Skeletal muscle satellite cell (primary cell): ENCODE measurements at regions not wholly inside any gene's neighbourhood (a gene's known extent, or its start where the extent isn't known, plus 50 kb on each side); places are given as distances from the start of the nearest gene placed in this dataset.
A peak's percentile ranks its signal among the peaks of the same experiment; 100 is the strongest.
"Not testable (repeated sequence)": the region's sequence is repeated elsewhere in the genome, so short reads cannot be mapped to it uniquely, and the experiment has no call there.

ENCODE experiments used
- H3K27me3 ChIP-seq: 2 replicates; pipeline ENCODE4 v1.7.0; 2013; ENCODE audit warnings: low read length; ENCODE audit not compliant: control insufficient read depth, insufficient read depth
- H3K36me3 ChIP-seq: 2 replicates; pipeline ENCODE4 v1.7.0; 2013; ENCODE audit warnings: mild to moderate bottlenecking, control low read depth, low read length; ENCODE audit not compliant: insufficient read depth
- H3K4me1 ChIP-seq: 2 replicates; pipeline ENCODE4 v1.7.0; 2013; ENCODE audit warnings: low read length; ENCODE audit not compliant: control insufficient read depth, insufficient read depth
- H3K4me2 ChIP-seq: 2 replicates; pipeline ENCODE4 v1.7.0; 2013; ENCODE audit warnings: mild to moderate bottlenecking, low read length
- H3K4me3 ChIP-seq: 2 replicates; pipeline ENCODE4 v1.7.0; 2013; ENCODE audit warnings: low read length
- H3K9ac ChIP-seq: 2 replicates; pipeline ENCODE4 v1.7.0; 2013; ENCODE audit warnings: mild to moderate bottlenecking, low read depth, low read length, moderate library complexity
- H3K9me3 ChIP-seq: replicated peaks from 2 replicates; pipeline ENCODE4 v1.7.0; 2013; ENCODE audit warnings: mild to moderate bottlenecking, control low read depth, low read length

GRCh38 chr1:60516996-60517395 lies 443.4 kb upstream of the C1orf87 start:
- Histone ChIP-seq H3K9me3 (no peaks in the 10 kb centered on the region), H3K4me3 (no peak overlapping the region), H3K27me3 (no peaks in the 10 kb centered on the region), H3K36me3 (no peaks in the 10 kb centered on the region), H3K4me2 (no peak overlapping the region), H3K4me1 (no peaks in the 10 kb centered on the region), H3K9ac (no peak overlapping the region)

GRCh38 chr1:60510162-60510561 lies 436.6 kb upstream of the C1orf87 start:
- Histone ChIP-seq H3K9me3 (no peaks in the 10 kb centered on the region), H3K4me3 (no peak overlapping the region), H3K27me3 (no peaks in the 10 kb centered on the region), H3K4me1 (peaks cover 6% of the 10 kb centered on the region), H3K9ac (no peak overlapping the region), H3K4me2 (no peak overlapping the region), H3K36me3 (no peaks in the 10 kb centered on the region)

- H3K4me2 ChIP-seq: no peak overlapping the region
- H3K9ac ChIP-seq: no peak overlapping the region
- no peaks in the 10 kb centered on the region for H3K27me3 ChIP-seq
- H3K4me3 ChIP-seq: no peak overlapping the region
- no peaks in the 10 kb centered on the region for H3K36me3 ChIP-seq
- H3K9me3 ChIP-seq: no peaks in the 10 kb centered on the region
- peaks cover 21% of the 10 kb centered on the region for H3K4me1 ChIP-seq
Measured at GRCh38 chr1:60504206-60504840, 430.8 kb upstream of the C1orf87 start.

GRCh38 chr1:60503266-60503925 lies 429.8 kb upstream of the C1orf87 start:
- Histone ChIP-seq H3K36me3 (no peaks in the 10 kb centered on the region), H3K27me3 (no peaks in the 10 kb centered on the region), H3K4me1 (peaks cover 20% of the 10 kb centered on the region), H3K9me3 (no peaks in the 10 kb centered on the region), H3K4me3 (no peak overlapping the region), H3K4me2 (no peak overlapping the region), H3K9ac (no peak overlapping the region)

- Histone ChIP-seq H3K36me3 (no peaks in the 10 kb centered on the region), H3K9me3 (no peaks in the 10 kb centered on the region), H3K9ac (no peak overlapping the region), H3K27me3 (no peaks in the 10 kb centered on the region), H3K4me3 (no peak overlapping the region), H3K4me1 (peaks cover 16% of the 10 kb centered on the region), H3K4me2 (no peak overlapping the region)
Measured at GRCh38 chr1:60502506-60502905, 428.9 kb upstream of the C1orf87 start.

GRCh38 chr1:60489916-60490480 lies 416.4 kb upstream of the C1orf87 start:
- H3K27me3 ChIP-seq, H3K4me3 ChIP-seq, H3K4me1 ChIP-seq, H3K9ac ChIP-seq, H3K9me3 ChIP-seq, H3K36me3 ChIP-seq, H3K4me2 ChIP-seq: not testable (repeated sequence)

DNA sequence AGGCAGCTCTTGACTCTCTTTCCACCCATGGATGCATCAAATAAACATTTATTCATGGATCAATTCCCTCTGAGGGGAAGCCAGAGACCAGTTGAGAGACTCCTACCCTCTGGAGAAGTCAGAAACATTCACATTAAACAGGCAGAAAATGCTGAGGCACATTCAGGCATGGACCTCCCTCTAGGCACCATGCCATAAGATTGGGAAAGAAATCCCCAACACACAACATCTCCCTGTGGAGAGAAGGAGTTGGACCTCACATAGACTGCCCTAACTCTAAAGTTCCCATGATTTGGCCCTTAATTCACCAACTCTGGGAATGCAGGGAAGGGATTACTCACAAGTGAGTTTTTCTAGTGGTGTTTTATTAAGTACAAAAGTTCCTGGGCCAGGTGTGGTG lies 415.3 kb upstream of the C1orf87 start:
- no peak overlapping the region for H3K4me2 ChIP-seq
- no peaks in the 10 kb centered on the region for H3K9me3 ChIP-seq
- no peak overlapping the region for H3K9ac ChIP-seq
- no peaks in the 10 kb centered on the region for H3K4me1 ChIP-seq
- no peaks in the 10 kb centered on the region for H3K27me3 ChIP-seq
- H3K4me3 ChIP-seq: no peak overlapping the region
- no peaks in the 10 kb centered on the region for H3K36me3 ChIP-seq

GRCh38 chr1:60487565-60488345 lies 414.2 kb upstream of the C1orf87 start:
- Histone ChIP-seq H3K4me2 (no peak overlapping the region), H3K4me1 (no peaks in the 10 kb centered on the region), H3K4me3 (no peak overlapping the region), H3K9ac (no peak overlapping the region), H3K9me3 (no peaks in the 10 kb centered on the region), H3K36me3 (no peaks in the 10 kb centered on the region), H3K27me3 (no peaks in the 10 kb centered on the region)

GRCh38 chr1:60483509-60483908 lies 409.9 kb upstream of the C1orf87 start:
- no peak overlapping the region for H3K9ac ChIP-seq
- no peaks in the 10 kb centered on the region for H3K9me3 ChIP-seq
- H3K4me3 ChIP-seq: no peak overlapping the region
- H3K4me1 ChIP-seq: no peaks in the 10 kb centered on the region
- no peak overlapping the region for H3K4me2 ChIP-seq
- no peaks in the 10 kb centered on the region for H3K36me3 ChIP-seq
- H3K27me3 ChIP-seq: no peaks in the 10 kb centered on the region

DNA sequence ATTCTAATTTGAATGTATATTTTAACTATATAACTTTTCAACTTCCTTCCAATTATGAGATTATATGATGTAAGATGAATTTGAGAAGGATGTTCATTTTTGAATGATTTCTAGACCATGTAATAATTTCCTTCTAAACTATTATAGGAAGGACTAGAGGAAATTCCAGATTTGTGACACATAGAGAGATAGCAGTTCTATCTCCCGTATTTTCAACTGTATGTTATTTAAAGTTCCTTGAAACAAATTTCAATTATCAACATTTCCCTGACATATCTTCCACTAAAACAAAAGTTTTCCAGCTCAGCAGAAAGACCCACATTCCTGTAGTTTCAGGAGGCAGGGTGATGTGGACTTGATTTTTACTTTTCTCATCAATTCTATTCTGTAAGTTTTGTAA lies 396.7 kb upstream of the C1orf87 start:
- Histone ChIP-seq H3K9ac (no peak overlapping the region), H3K4me3 (no peak overlapping the region), H3K36me3 (no peaks in the 10 kb centered on the region), H3K9me3 (no peaks in the 10 kb centered on the region), H3K4me1 (peaks cover 11% of the 10 kb centered on the region), H3K27me3 (no peaks in the 10 kb centered on the region), H3K4me2 (peak overlapping the region; percentile 51)

DNA sequence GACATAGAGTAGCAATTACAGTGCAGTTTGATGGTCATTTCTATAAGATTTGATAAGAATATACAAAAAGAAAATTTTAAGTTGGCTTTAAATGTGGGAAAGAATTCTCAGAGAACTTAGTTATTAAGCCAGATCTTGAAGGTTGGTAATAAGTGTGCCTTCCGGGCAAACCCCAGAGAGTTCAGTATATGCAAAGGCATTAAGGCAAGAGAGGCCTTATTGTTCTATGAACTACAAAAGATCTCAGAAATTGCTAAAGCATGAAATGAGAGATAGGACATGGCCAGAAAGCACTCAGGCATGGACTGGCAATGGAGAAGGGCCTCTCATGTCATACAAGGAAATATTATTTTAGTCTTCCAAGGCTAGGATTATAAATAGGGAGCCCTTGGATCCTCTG lies 390.2 kb upstream of the C1orf87 start:
- Histone ChIP-seq H3K27me3 (no peaks in the 10 kb centered on the region), H3K4me3 (no peak overlapping the region), H3K4me2 (no peak overlapping the region), H3K9me3 (no peaks in the 10 kb centered on the region), H3K9ac (no peak overlapping the region), H3K4me1 (no peaks in the 10 kb centered on the region), H3K36me3 (no peaks in the 10 kb centered on the region)
